KBM-7 (cell line): ENCODE measurements at regions not wholly inside any gene's neighbourhood (a gene's known extent, or its start where the extent isn't known, plus 50 kb on each side); places are given as distances from the start of the nearest gene placed in this dataset.

Experiments
- DNase-seq: peaks from one replicate; pipeline ENCODE4 v3.0.0-alpha.2; 2015
- in situ Hi-C: fragments of 300-500 bp; cut with MboI; formaldehyde crosslinking; loops from 2 replicates; pipeline ENCODE4 v1.14.3; 2020; ENCODE audit warnings: low sequenced_read_pairs, low pct_unique_long_range_greater_than_20kb, mixed read lengths

DNA sequence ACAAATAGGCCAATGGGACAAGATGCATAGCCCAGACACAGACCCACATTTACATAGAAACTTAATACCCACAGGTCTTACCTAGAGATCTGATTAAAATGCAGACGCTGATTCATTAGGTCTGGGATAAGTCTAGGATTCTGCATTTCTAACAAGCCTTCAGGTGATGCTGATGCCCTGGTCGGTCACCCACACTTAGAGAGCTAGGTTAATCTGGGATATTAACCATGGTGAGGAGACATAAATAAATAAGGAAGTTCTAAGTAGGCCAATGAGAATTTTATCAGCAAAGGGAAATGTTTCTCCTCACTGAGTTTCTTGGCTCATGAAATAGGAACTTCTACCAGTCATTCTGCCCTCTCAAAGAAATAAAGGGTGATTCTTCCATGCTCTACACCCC lies 120.1 kb downstream of the BMP4 start:
- no peak for DNase-seq
- in situ Hi-C loops: no loop called here

- DNase-seq: no peak
- in situ Hi-C loops: no loop called here
Measured at GRCh38 chr14:53828820-53829219, 127.8 kb downstream of the BMP4 start.

- in situ Hi-C loops: no loop called here
- no peak for DNase-seq
Measured at GRCh38 chr14:53824061-53824460, 132.6 kb downstream of the BMP4 start.

DNA sequence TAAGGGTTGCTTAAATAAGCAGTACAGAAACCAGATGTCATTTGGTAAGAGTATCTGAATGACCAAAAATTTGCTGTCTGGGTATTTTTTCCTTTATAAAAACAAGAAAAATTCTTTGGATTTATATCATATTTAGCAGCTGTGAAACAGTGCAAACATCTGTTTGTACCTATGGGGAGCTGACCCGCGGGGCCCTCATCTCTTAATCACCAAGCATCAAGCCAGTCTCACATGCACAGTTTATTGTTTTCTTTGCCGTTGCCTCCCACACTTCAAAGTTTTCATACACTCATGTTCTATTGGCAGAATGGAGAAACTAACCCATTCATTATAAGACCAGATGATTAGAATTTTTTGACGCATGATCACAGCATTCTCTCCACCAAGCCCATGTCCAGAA lies 142.2 kb downstream of the BMP4 start:
- in situ Hi-C loops: no loop called here
- DNase-seq: no peak

- in situ Hi-C loops: no loop called here
- no peak for DNase-seq
Measured at GRCh38 chr14:53810221-53810620, 146.4 kb downstream of the BMP4 start.

- in situ Hi-C loops: no loop called here
- no peak for DNase-seq
Measured at GRCh38 chr14:53808042-53808441, 148.6 kb downstream of the BMP4 start.

GRCh38 chr14:53807542-53807941 lies 149.1 kb downstream of the BMP4 start:
- DNase-seq: no peak
- in situ Hi-C loops: no loop called here

GRCh38 chr14:53807108-53807507 lies 149.5 kb downstream of the BMP4 start:
- DNase-seq: no peak
- in situ Hi-C loops: no loop called here

DNA sequence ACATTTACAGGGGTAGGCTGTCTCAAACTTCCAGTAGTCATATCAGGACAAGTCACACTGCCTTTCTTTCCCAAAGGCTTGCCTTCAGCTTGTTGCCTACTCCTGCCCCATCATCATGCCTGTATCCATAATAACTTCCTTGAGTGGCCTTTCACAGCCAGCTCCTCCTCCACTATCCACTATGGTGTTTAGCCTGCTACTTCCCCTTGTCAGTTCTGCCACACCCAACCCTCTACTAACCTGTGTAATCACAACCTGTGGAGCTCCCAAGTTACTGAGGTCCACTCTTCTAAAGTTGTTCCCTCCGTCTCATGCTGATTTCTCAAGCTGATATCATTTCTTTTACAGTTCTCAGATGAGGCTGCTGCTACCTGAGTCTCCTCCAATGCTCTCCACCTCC lies 159.9 kb downstream of the BMP4 start:
- in situ Hi-C loops: no loop called here

DNA sequence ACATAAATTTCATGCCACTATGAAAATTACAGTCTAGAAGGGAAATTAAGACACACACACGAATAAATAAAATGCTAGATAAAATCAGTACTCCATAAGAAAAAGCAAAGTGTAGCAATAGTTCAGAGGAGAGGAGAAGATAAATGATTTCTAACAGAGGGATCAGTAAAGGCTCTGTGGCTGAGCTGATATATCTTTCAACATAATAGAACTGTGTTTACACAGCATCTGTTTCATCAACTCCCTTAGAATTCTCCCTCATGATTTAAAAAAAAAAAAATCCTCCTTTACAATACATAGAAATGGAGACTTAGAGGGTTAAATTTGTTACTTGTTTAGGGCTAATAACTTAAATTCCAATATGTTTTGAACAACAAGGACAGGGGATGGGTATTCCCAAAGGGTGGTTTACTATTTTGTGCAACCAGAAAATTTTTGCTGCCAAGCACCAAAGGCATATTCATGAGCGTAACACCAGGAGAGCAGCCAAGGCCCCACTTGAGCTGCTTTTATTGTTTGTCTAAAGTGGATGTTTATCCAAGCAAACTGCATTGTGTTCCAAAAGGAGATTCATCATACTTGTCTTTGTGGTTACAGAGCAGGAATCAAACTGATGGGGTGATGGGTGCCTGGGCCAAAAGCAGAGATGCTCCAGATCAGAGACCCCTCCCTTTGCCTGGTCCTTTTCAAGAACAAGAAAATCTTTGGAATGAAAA lies 162.7 kb downstream of the BMP4 start:
- in situ Hi-C loops: no loop called here
- no peak for DNase-seq

More for the DNA sequence above, 159.9 kb downstream of the BMP4 start:
- DNase-seq: no peak

DNA sequence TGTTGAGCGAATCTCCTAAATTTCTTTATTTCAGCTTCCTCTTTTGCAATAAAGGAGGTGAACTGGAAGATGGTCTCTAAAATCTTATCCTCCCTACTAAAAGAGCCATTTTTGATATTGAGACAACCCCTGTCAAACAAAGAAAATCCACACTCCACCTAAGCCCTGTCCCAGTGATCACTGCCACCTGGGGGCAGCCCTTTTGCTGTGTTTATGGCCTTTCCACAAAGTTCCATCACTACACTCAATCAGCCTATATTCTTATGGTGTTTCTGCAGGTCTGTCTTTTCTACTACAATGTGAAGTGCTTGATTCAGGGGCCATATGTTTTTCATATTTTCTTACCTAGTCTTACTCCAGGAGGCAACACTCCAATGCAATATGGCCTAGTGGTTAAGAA lies 163.7 kb downstream of the BMP4 start:
- no peak for DNase-seq
- in situ Hi-C loops: no loop called here

DNA sequence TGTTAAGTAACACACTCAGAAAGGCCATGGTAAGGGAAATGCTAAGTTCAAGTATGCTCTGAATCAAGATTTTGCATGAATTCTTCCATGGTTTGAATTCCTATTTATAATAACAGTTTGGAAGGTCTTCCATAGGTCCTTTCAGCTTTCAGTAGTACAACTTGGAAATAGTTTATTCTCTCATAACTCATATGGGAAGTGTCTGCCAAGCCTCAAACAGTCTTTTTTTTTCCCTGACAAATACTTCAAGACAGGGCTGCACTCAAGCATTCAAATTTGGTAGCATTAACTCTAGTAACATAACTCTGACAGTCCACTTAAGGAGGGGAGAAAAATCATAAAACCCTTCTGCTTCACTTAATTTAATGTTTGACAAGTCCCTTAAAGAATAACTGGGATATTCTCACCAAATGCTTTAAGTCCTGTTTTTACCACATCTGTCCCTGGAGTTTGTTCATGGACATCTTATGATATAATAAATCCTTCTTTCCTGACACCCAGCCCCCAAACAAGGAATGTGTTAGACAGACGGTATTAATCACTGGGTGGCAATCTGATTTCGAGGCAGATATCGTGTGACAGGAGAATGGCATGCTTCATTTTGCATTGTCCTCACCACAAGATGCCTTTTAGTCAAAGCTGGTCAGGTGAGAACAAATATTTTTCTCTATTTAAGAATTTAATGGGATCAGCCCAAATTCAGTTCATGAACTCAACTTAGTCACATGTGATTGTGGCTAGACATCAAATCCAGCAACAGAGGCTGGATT lies 165.7 kb downstream of the BMP4 start:
- in situ Hi-C loops: no loop called here
- no peak for DNase-seq

DNA sequence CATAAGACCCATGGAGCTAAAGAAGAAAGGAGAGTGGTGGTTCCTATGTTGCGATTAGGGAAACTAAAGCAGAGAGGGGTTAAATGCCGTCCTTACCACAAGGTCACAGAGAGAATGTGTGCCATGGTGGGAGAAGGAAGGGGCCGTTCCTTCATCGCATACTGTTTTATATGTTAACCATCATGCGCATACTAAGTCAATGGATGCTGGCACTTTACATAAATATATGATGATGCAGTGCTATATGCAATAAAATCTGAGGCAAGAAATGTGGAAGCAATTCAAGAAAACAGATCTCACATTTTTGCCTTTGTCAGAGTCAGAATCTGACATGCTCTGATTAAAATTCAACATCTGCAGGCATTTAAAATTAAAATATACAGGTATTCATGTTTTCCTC lies 168.1 kb downstream of the BMP4 start:
- in situ Hi-C loops: no loop called here
- no peak for DNase-seq

DNA sequence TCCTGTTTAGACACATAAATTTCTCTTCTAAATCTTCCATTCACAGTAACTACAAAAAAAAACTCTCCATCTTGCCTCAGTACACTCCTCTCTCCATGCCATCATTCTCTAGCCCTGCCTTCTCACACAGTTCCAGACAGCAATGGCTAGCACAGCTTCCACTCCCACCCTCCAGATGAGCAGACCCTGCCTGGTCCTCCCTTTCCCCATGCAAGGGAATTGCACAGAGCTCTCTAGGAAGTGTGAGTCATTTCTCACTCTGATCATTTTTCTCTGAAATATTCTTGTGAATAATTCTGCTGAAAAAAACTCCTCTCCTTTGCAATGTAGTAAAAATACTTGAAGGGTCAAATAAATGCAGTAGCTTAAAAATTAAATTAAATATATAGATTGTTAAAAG lies 170.6 kb downstream of the BMP4 start:
- DNase-seq: no peak
- in situ Hi-C loops: no loop called here

- DNase-seq: no peak
- in situ Hi-C loops: no loop called here
Measured at GRCh38 chr14:53784688-53785087, 171.9 kb downstream of the BMP4 start.

DNA sequence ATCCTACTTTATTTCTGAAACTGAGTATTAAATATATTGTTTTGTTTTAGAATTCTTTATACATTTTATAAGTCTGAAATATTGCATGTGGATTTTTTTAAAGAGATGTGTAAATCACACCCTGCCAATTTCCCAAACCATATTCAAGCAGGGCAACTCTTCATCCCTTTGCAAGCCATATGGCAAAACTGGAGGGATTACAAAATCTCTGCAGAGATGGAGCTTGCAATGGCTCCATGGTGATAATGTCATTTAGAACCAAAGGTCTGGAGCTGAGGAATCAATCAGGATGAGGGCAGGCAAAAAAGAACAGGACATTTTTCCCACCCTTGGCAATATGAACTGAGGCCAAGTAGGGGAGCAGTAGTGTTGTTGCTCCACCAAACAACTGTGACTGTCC lies 173.4 kb downstream of the BMP4 start:
- DNase-seq: no peak
- in situ Hi-C loops: no loop called here

- no peak for DNase-seq
- in situ Hi-C loops: no loop called here
Measured at GRCh38 chr14:53780051-53780555, 176.5 kb downstream of the BMP4 start.

DNA sequence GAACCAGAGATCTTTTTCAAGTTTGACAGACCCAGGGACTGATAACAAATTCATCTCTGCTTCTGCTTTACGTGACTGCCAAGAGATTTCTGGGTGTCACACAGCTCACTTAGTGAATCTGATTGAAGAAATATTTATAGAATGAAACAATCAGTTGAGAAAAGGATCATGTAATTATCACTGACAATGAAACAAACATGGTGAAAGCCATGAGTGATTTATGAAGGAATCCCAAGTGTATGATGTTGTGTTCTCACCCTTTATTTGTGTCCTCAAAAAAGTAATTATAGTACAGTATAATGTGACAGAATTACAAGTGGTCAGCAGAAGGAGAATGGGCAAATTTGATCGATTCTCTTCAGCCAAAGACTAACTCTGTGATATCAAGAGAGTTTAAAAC lies 177.3 kb downstream of the BMP4 start:
- in situ Hi-C loops: no loop called here

DNA sequence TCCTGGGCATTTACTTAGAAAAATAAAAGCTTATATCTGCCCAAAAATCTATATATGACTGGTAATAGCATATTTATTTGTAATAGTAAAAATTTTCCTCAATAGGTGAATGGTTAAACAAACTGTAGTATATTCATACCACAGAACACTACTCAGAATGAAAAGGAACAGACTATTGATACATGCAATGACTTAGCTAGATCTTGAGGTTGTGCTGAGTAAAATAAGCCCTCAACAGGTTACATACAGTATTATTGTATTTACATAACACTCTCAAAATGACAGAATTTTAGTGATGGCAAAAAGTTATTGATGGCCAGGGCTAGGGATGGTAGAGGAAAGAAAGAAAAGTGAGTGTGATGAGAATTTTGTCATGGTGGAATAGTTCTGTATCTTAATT lies 178.4 kb downstream of the BMP4 start:
- in situ Hi-C loops: no loop called here
- DNase-seq: no peak

More for the DNA sequence above, 177.3 kb downstream of the BMP4 start:
- DNase-seq: no peak

DNA sequence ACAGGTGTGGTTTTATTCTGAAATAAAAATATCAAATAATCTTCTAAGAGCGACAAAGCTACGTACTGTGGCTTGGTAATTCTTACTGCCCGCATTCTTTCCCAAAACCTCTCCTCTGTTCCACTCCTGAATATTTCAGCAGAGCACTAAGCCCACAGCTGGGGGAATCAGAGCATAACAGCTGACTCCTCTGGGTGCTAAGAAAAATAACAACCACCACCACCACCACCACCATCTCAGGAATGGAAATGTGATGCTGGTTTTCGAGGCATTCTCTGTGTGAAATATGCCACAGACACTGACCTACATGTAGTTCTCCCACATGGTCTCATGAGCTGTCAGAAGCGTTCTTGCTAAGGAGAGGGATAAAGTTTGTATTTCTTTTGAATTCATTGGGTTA lies 183.7 kb downstream of the BMP4 start:
- no peak for DNase-seq
- in situ Hi-C loops: no loop called here

- in situ Hi-C loops: no loop called here
- no peak for DNase-seq
Measured at GRCh38 chr14:53767566-53767965, 189.1 kb downstream of the BMP4 start.
